IMR-90 (cell line): ENCODE measurements at regions not wholly inside any gene's neighbourhood (a gene's known extent, or its start where the extent isn't known, plus 50 kb on each side); places are given as distances from the start of the nearest gene placed in this dataset.

Experiments used
- ATAC-seq: fragments of 200-7000 bp; cut with Tn5 transposase; 2 replicates; pipeline ENCODE4 v1.9.1; 2020; ENCODE audit warnings: low read depth, mild to moderate bottlenecking, moderate library complexity
- BruUV-seq: library from RNA; stranded (reverse); fragments of 400-500 nt; replicated peaks from 2 replicates; lab custom pipeline; 2021; lab: Mats Ljungman, UMichigan
- CTCF ChIA-PET: fragments of 300-600 bp; formaldehyde crosslinking; extraction: SDS; loops from one replicate; lab custom pipeline; 2021; ENCODE audit warnings: antibody characterized with exemption; lab: Yijun Ruan, JAX
- POLR2A ChIA-PET: fragments of 300-600 bp; sonication (Branson Sonifier 250); formaldehyde crosslinking; loops from one replicate; lab custom pipeline; 2022; ENCODE audit warnings: antibody characterized with exemption; ENCODE audit not compliant: unreplicated experiment; lab: Charles Lee
- DNase-seq: peaks from one replicate; pipeline ENCODE4 v3.0.0; 2013
- H2AFZ ChIP-seq: replicated peaks from 2 replicates; pipeline ENCODE3; 2013; ENCODE audit warnings: low read length, mild to moderate bottlenecking; ENCODE audit not compliant: poor library complexity
- H2AK5ac ChIP-seq: 2 replicates; pipeline ENCODE4 v1.6.1; 2013; ENCODE audit warnings: low read depth, low read length, inconsistent platforms
- H2AK9ac ChIP-seq: replicated peaks from 2 replicates; pipeline ENCODE3; 2013; ENCODE audit warnings: mild to moderate bottlenecking, low read depth, low read length, moderate library complexity; ENCODE audit not compliant: poor library complexity
- H2BK120ac ChIP-seq: 2 replicates; pipeline ENCODE4 v1.6.1; 2013; ENCODE audit warnings: low read depth, low read length, inconsistent platforms
- H2BK15ac ChIP-seq: 3 replicates; pipeline ENCODE4 v1.6.1; 2013; ENCODE audit warnings: low read depth, low read length, inconsistent platforms
- H2BK20ac ChIP-seq: 2 replicates; pipeline ENCODE4 v1.6.1; 2013; ENCODE audit warnings: low read depth, mild to moderate bottlenecking, inconsistent platforms, low read length, moderate library complexity
- H2BK5ac ChIP-seq: 2 replicates; pipeline ENCODE4 v1.6.1; 2013; ENCODE audit warnings: mild to moderate bottlenecking, low read depth, low read length, inconsistent platforms; ENCODE audit not compliant: poor library complexity, severe bottlenecking
- H3K14ac ChIP-seq: replicated peaks from 2 replicates; pipeline ENCODE4 v1.6.1; 2013; ENCODE audit warnings: low read depth, low read length, inconsistent platforms
- H3K18ac ChIP-seq: 2 replicates; pipeline ENCODE4 v1.6.1; 2013; ENCODE audit warnings: low read depth, low read length, control low read depth
- H3K23ac ChIP-seq: 2 replicates; pipeline ENCODE4 v1.6.1; 2013; ENCODE audit warnings: low read depth, low read length, inconsistent platforms
- H3K27ac ChIP-seq: 2 replicates; pipeline ENCODE4 v1.5.1; 2013; ENCODE audit warnings: mild to moderate bottlenecking, control low read depth, low read length; ENCODE audit not compliant: insufficient read depth
- H3K27me3 ChIP-seq: 2 replicates; pipeline ENCODE4 v1.6.1; 2013; ENCODE audit warnings: low read length; ENCODE audit not compliant: control insufficient read depth, insufficient read depth
- H3K36me3 ChIP-seq: 2 replicates; pipeline ENCODE4 v1.6.1; 2013; ENCODE audit warnings: low read length, mixed read lengths; ENCODE audit not compliant: control insufficient read depth, insufficient read depth
- H3K4ac ChIP-seq: 2 replicates; pipeline ENCODE4 v1.6.1; 2013; ENCODE audit warnings: low read depth, low read length, inconsistent platforms
- H3K4me1 ChIP-seq: 2 replicates; pipeline ENCODE4 v1.6.1; 2013; ENCODE audit warnings: low read length, mixed read lengths; ENCODE audit not compliant: control insufficient read depth, insufficient read depth
- H3K4me2 ChIP-seq: 2 replicates; pipeline ENCODE4 v1.6.1; 2013; ENCODE audit warnings: low read depth, mild to moderate bottlenecking, control low read depth, low read length, moderate library complexity
- H3K4me3 ChIP-seq: 2 replicates; pipeline ENCODE4 v1.5.1; 2013; ENCODE audit warnings: low read depth, mild to moderate bottlenecking, control low read depth, low read length, moderate library complexity; ENCODE audit not compliant: insufficient read depth
- H3K56ac ChIP-seq: 2 replicates; pipeline ENCODE4 v1.6.1; 2013; ENCODE audit warnings: low read length, inconsistent platforms; ENCODE audit not compliant: insufficient read depth; ENCODE audit errors: extremely low read depth
- H3K79me1 ChIP-seq, 2 experiments: 2 replicates each; pipeline ENCODE4 v1.6.1; 2013; ENCODE audit warnings: low read length in 2 of 2, inconsistent platforms in 1 of 2, low read depth in 1 of 2
- H3K9ac ChIP-seq: 2 replicates; pipeline ENCODE4 v1.6.1; 2013; ENCODE audit warnings: low read depth, low read length, control low read depth
- H3K9me1 ChIP-seq: 2 replicates; pipeline ENCODE4 v1.6.1; 2013; ENCODE audit warnings: low read length, inconsistent platforms; ENCODE audit not compliant: insufficient read depth
- H3K9me3 ChIP-seq: 2 replicates; pipeline ENCODE4 v1.6.1; 2013; ENCODE audit warnings: low read length; ENCODE audit not compliant: control insufficient read depth, insufficient read depth
- H4K20me1 ChIP-seq: 2 replicates; pipeline ENCODE4 v1.6.1; 2013; ENCODE audit warnings: low read length, inconsistent platforms; ENCODE audit not compliant: insufficient read depth
- H4K5ac ChIP-seq: 2 replicates; pipeline ENCODE4 v1.6.1; 2013; ENCODE audit warnings: mild to moderate bottlenecking, low read depth, low read length, control low read depth
- H4K8ac ChIP-seq, 2 experiments: 2 replicates each; pipeline ENCODE4 v1.6.1; 2013; ENCODE audit warnings: low read depth in 2 of 2, low read length in 2 of 2, control low read depth in 1 of 2, inconsistent platforms in 1 of 2
- H4K91ac ChIP-seq: 2 replicates; pipeline ENCODE4 v1.6.1; 2013; ENCODE audit warnings: low read depth, low read length, inconsistent platforms; ENCODE audit not compliant: insufficient read depth
- RCOR1 ChIP-seq: IDR thresholded peaks from 2 replicates; pipeline ENCODE4 v1.6.1; 2012; ENCODE audit warnings: mild to moderate bottlenecking, low read length, improper control_type of control experiment; ENCODE audit not compliant: insufficient replicate concordance
- RFX5 ChIP-seq: IDR thresholded peaks from 2 replicates; pipeline ENCODE4 v1.8.0; 2012; ENCODE audit warnings: low read depth, mild to moderate bottlenecking, low read length, moderate library complexity
- SMC3 ChIP-seq: fragments of 150-350 bp; IDR thresholded peaks from 2 replicates; pipeline ENCODE4 v1.6.1; 2016; ENCODE audit warnings: low read depth, mild to moderate bottlenecking, antibody characterized with exemption, low read length, moderate library complexity
- WGBS, 2 experiments: methylation state at CpG; one replicate each; pipeline versions ENCODE4 v1.1.5 to v1.1.7; 2013; ENCODE audit warnings: missing lambda C conversion rate in 2 of 2; ENCODE audit not compliant: insufficient read length in 1 of 2; ENCODE audit errors: extremely low coverage in 2 of 2; 5-methylcytosine and 5-hydroxymethylcytosine counted together
- dilution Hi-C: fragments of 300-500 bp; cut with HindIII; formaldehyde crosslinking; loops from one replicate; pipeline ENCODE4 v1.14.3; 2018; ENCODE audit warnings: low sequenced_read_pairs; ENCODE audit not compliant: unreplicated experiment
- in situ Hi-C: fragments of 300-500 bp; cut with MboI; formaldehyde crosslinking; loops from 3 replicates; pipeline ENCODE4 v1.14.3; 2019; ENCODE audit warnings: low sequenced_read_pairs, inconsistent platforms, mixed read lengths
- intact Hi-C: fragments of 100-400 bp; cut with micrococcal nuclease; formaldehyde crosslinking; loops from 2 replicates; pipeline ENCODE4 v1.10.0; 2022
- TF ChIP-seq, protein P1 (sequence below): fragments of 150-350 bp; IDR thresholded peaks from 2 replicates; pipeline ENCODE4 v1.6.1; 2016; ENCODE audit warnings: low read depth, mild to moderate bottlenecking, low read length, moderate library complexity, borderline replicate concordance
- TF ChIP-seq, protein P2 (sequence below): conservative IDR thresholded peaks from 2 replicates; pipeline ENCODE4 v1.5.1; 2012; ENCODE audit warnings: mild to moderate bottlenecking, low read depth, low read length, improper control_type of control experiment

DNA sequence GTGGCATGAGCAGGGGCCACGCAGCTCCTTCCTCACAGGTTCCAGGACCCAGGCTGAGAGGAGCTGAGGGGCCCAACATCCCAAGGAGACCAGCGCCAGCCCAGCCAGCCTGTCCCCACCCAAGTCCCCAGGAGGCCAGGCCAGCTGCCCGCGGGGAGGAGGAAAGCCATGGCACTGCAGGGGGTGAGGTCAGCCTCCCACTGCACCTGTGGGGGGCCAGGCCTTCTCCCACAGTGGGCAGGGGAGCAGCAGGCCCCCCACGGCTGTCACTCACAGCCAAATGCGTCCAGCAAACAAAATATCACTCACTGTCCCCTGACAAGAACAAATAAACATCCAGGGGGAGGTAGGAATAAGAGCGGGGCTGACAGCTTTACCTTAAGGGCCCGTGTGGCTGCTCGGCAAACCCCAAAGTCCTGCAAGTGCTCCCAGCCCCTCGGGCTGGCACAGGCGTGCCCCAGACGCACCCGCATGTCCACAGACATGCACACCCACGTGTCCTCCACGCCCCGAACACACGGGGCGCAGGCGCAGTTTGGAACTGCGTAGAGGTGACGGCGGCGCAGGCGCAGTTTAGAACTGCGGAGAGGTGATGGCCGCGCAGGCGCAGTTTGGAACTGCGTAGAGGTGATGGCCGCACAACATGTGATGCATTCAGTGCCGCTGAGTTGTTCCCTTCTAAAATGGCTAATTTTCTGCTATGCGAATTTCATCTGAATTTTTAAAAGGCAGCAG, 291.1 kb downstream of the FOXL1 start:
- in situ Hi-C loops, result no loop called here
- intact Hi-C loops, result no loop called here
- no peak for DNase-seq
- dilution Hi-C loops, result no loop called here
- Histone ChIP-seq H4K91ac (no peak overlapping the region), H3K23ac (no peak overlapping the region), H3K18ac (no peak overlapping the region), H4K20me1 (no peaks in the 10 kb centered on the region), H2BK120ac (no peak overlapping the region), H2AFZ (no peak overlapping the region), H4K8ac (no peak overlapping the region), H3K9ac (no peak overlapping the region), H3K56ac (no peak overlapping the region), H3K4me3 (no peak overlapping the region), H2BK15ac (no peak overlapping the region), H3K4me1 (peaks cover 10% of the 10 kb centered on the region; the same call in 1 of the 2 replicates), H3K79me1 (no peaks in the 10 kb centered on the region), H3K4ac (no peak overlapping the region), H3K27ac (no peak overlapping the region), H3K27me3 (peaks cover 3% of the 10 kb centered on the region; the same call in 1 of the 2 replicates), H2BK5ac (no peak overlapping the region), H2BK20ac (no peak overlapping the region), H3K9me3 (peaks cover 11% of the 10 kb centered on the region), H2AK5ac (no peak overlapping the region), H4K5ac (no peak overlapping the region), H3K14ac (no peak overlapping the region), H3K36me3 (no peaks in the 10 kb centered on the region), H3K4me2 (no peak overlapping the region), H3K9me1 (no peaks in the 10 kb centered on the region; the same call in 1 of the 2 replicates), H2AK9ac (no peak overlapping the region)
- ChIA-PET POLR2A (no interaction called here), CTCF (no interaction called here)
- no TSS peak for BruUV-seq
- ATAC-seq, result no peak
- TF ChIP-seq, protein P1, sequence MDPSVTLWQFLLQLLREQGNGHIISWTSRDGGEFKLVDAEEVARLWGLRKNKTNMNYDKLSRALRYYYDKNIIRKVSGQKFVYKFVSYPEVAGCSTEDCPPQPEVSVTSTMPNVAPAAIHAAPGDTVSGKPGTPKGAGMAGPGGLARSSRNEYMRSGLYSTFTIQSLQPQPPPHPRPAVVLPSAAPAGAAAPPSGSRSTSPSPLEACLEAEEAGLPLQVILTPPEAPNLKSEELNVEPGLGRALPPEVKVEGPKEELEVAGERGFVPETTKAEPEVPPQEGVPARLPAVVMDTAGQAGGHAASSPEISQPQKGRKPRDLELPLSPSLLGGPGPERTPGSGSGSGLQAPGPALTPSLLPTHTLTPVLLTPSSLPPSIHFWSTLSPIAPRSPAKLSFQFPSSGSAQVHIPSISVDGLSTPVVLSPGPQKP, result no peak
- TF ChIP-seq, protein P2, sequence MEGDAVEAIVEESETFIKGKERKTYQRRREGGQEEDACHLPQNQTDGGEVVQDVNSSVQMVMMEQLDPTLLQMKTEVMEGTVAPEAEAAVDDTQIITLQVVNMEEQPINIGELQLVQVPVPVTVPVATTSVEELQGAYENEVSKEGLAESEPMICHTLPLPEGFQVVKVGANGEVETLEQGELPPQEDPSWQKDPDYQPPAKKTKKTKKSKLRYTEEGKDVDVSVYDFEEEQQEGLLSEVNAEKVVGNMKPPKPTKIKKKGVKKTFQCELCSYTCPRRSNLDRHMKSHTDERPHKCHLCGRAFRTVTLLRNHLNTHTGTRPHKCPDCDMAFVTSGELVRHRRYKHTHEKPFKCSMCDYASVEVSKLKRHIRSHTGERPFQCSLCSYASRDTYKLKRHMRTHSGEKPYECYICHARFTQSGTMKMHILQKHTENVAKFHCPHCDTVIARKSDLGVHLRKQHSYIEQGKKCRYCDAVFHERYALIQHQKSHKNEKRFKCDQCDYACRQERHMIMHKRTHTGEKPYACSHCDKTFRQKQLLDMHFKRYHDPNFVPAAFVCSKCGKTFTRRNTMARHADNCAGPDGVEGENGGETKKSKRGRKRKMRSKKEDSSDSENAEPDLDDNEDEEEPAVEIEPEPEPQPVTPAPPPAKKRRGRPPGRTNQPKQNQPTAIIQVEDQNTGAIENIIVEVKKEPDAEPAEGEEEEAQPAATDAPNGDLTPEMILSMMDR, result no peak
- TF ChIP-seq SMC3 (no peak), RCOR1 (no peak), RFX5 (no peak)
- 90% methylated on average over 25 of the region's 32 CpGs; no CpG with 5 or more reads in 1 of the 2 experiments for WGBS, 2 experiments
